ENCODE measurements at regions not wholly inside any gene's neighbourhood (a gene's known extent, or its start where the extent isn't known, plus 50 kb on each side); places are given as distances from the start of the nearest gene placed in this dataset.
A peak's percentile ranks its signal among the peaks of the same experiment; 100 is the strongest.

DNA sequence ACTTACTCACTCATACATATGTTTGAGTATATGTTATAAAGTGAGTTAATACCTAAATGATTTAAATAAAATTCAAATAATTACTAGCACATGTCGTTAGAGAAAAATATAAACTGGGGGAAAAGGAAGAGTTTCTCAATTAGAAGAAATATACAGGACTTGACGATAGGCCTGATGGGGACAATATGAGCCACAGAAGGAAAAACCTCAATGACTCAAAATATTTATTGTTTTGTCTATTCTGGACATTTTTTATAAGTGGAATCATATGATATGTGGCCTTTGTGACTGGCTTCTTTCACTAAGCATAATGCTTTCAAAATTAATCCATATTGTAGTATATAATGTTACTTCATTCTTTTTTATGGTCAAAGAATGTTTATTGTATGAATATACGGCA is 339.2 kb upstream of the PMFBP1 start:
- TF ChIP-seq POLR2A (IDR thresholded peaks at IDR 0.05; ENCODE audit: low read depth, low read length) (no peak), TAF1 (IDR thresholded peaks at IDR 0.05; ENCODE audit: low read depth, low read length) (no peak), POLR2AphosphoS5 (IDR thresholded peaks at IDR 0.05; ENCODE audit: low read depth, low read length) (no peak), PAX5 (IDR thresholded peaks at IDR 0.05; ENCODE audit: insufficient read depth, low read length, severe bottlenecking) (no peak)
- DNase-seq (ENCODE audit: insufficient read length, low spot score) (no peak), FAIRE-seq (no peak)

DNA sequence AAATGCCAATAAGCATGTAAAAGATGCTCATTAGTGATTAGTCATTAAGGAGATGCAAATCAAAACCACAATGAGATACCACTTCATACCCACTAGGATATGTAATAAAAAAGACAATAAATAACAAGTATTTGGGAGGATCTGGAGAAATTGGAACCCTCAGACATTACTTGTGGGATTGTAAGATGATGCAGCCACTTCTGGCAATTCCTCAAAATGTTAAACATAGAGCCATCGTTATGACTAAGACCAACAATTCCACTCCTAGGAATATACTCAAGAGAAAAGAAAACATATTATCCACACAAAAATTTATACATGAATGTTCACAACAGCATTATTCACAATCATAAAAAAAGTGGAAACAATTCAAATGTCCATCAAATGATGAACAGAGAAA is 336.2 kb upstream of the PMFBP1 start:
- no peak for TF ChIP-seq POLR2AphosphoS5 (IDR thresholded peaks at IDR 0.05; ENCODE audit: low read depth, low read length)
- TF ChIP-seq TAF1 (IDR thresholded peaks at IDR 0.05; ENCODE audit: low read depth, low read length): no peak
- no peak for TF ChIP-seq POU2F2 (IDR thresholded peaks at IDR 0.05; ENCODE audit: low read depth, low read length)
- TF ChIP-seq PAX5 (IDR thresholded peaks at IDR 0.05; ENCODE audit: insufficient read depth, low read length, severe bottlenecking): no peak
- no peak for TF ChIP-seq SPI1 (IDR thresholded peaks at IDR 0.05; ENCODE audit: low read depth, low read length)
- TF ChIP-seq POLR2A (IDR thresholded peaks at IDR 0.05; ENCODE audit: low read depth, low read length): no peak
- FAIRE-seq: no peak
- DNase-seq (ENCODE audit: insufficient read length, low spot score): no peak

DNA sequence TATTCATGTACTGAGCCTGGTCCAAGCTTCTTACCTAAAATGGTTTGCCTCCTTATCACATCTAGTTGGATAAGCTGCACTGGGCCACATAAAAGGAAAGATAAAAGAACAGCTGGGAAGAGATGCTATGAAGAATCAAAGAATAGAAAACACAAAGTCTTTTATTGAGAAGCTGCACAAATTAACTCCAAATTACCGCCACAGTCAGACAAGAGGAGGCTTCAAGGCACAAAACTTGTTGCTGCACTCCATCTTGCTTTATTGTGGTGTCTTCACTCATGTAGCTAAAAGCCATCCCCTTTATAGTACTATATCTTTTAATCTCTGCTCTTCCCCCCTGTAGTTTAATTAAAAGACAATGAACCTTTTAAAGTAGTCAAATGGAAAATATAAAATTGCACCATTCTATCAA is 330.6 kb upstream of the PMFBP1 start:
- FAIRE-seq (no peak), DNase-seq (ENCODE audit: insufficient read length, low spot score) (no peak)
- no peak for TF ChIP-seq POU2F2 (IDR thresholded peaks at IDR 0.05; ENCODE audit: low read depth, low read length)
- no peak for TF ChIP-seq PAX5 (IDR thresholded peaks at IDR 0.05; ENCODE audit: insufficient read depth, low read length, severe bottlenecking)
- no peak for TF ChIP-seq TAF1 (IDR thresholded peaks at IDR 0.05; ENCODE audit: low read depth, low read length)
- TF ChIP-seq POLR2AphosphoS5 (IDR thresholded peaks at IDR 0.05; ENCODE audit: low read depth, low read length): no peak
- no peak for TF ChIP-seq POLR2A (IDR thresholded peaks at IDR 0.05; ENCODE audit: low read depth, low read length)
- no peak for TF ChIP-seq SPI1 (IDR thresholded peaks at IDR 0.05; ENCODE audit: low read depth, low read length)

DNA sequence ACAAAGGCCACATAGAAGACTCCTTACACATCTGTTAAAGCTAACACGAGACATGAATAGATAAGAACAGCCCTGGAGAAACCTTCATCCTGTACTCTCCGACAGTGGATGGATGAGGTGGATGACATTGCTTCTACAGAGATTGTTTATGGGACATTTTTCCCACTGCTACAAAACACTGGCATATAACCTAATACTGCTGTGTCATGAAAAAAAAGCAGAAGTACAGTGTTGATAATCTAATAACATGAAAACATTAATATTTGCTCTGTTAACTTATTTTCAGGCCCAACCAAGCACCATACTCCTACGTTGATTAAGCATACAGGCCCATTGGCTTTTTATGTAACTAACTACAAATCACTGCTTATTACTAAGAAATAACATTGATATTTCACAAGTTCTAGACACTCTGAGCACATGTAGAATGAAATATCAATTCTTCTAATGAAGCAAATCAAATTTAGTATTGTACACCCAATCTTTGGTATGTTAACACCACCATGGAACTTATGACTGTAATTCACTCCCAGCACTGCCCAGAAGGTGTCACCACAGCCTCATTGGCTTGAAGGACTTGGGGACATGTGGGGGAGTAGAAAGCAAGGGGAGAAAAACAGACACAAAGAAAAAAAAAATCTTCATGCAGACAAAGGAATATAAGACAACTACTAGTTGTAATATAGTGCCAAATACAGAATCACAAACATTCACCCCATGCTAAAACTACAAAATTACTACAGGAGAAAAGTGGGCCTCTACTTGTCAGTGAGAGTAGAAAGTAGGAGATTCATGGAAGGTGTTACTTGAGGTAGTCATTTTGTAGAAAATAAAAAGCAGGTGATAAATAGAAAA is 330.0 kb upstream of the PMFBP1 start:
- DNase-seq (ENCODE audit: insufficient read length, low spot score) (peak; percentile 41), FAIRE-seq (peak; percentile 93)
- TF ChIP-seq SPI1 (IDR thresholded peaks at IDR 0.05; ENCODE audit: low read depth, low read length) (no peak), PAX5 (IDR thresholded peaks at IDR 0.05; ENCODE audit: insufficient read depth, low read length, severe bottlenecking) (no peak), POLR2A (IDR thresholded peaks at IDR 0.05; ENCODE audit: low read depth, low read length) (no peak), TAF1 (IDR thresholded peaks at IDR 0.05; ENCODE audit: low read depth, low read length) (no peak), POLR2AphosphoS5 (IDR thresholded peaks at IDR 0.05; ENCODE audit: low read depth, low read length) (no peak), POU2F2 (IDR thresholded peaks at IDR 0.05; ENCODE audit: low read depth, low read length) (no peak)

DNA sequence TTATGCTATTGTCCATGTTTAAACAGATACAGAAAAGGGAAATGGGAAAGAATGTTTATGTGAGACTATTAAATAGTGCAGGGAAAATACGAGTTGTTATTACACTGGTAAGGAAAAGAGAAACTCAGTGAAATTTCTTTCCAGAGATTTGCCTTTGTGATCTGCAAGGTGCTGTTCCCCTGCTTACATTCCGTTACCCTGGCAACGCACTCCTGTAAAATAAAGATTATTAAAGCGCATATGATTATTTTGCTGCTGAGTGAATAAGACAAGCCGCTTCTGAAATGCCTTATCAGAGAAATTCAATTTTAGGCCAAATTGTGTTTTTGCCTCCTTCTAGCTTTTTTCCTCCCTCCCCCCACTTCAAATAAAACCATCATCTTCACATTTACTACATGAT is 328.6 kb upstream of the PMFBP1 start:
- no peak for DNase-seq (ENCODE audit: insufficient read length, low spot score)
- TF ChIP-seq POU2F2 (IDR thresholded peaks at IDR 0.05; ENCODE audit: low read depth, low read length) (no peak), PAX5 (IDR thresholded peaks at IDR 0.05; ENCODE audit: insufficient read depth, low read length, severe bottlenecking) (no peak), SPI1 (IDR thresholded peaks at IDR 0.05; ENCODE audit: low read depth, low read length) (no peak), TAF1 (IDR thresholded peaks at IDR 0.05; ENCODE audit: low read depth, low read length) (no peak), POLR2AphosphoS5 (IDR thresholded peaks at IDR 0.05; ENCODE audit: low read depth, low read length) (no peak), POLR2A (IDR thresholded peaks at IDR 0.05; ENCODE audit: low read depth, low read length) (no peak)
- no peak for FAIRE-seq

DNA sequence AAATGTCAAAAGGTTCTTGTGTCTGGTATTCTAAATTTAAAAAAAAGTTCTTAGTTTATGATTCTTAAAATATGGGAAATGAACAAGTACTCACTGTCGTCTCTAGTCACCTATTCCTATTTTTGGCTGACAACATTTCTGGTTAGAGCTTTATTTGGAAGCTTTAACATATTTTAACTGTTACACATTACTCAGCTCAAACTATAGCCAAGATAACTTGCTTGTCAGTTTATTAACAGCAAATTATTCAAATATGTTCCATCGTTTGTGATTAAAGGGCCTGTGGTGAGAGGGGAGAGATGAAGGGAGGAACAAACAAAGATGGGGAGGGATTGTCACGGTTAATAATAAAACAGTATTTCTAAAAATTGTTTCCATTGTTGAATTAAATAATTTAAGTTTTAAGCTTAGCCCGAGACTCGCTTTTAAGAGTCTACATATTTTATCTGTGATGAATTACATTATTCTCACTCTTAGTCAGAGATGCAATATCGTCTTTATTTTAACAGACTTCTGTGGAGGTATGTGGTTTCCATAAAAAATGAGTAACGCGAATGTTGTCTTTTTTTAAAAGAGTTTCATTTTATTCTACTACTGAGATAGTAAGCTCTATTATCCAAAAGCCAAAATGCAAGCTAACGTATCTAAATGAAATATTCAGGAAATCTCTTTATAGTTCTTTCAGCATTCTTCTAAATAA is 321.9 kb upstream of the PMFBP1 start:
- DNase-seq (ENCODE audit: insufficient read length, low spot score) (no peak), FAIRE-seq (no peak)
- no peak for TF ChIP-seq SPI1 (IDR thresholded peaks at IDR 0.05; ENCODE audit: low read depth, low read length)
- TF ChIP-seq PAX5 (IDR thresholded peaks at IDR 0.05; ENCODE audit: insufficient read depth, low read length, severe bottlenecking): no peak
- no peak for TF ChIP-seq POLR2A (IDR thresholded peaks at IDR 0.05; ENCODE audit: low read depth, low read length)
- no peak for TF ChIP-seq POU2F2 (IDR thresholded peaks at IDR 0.05; ENCODE audit: low read depth, low read length)
- no peak for TF ChIP-seq POLR2AphosphoS5 (IDR thresholded peaks at IDR 0.05; ENCODE audit: low read depth, low read length)

DNA sequence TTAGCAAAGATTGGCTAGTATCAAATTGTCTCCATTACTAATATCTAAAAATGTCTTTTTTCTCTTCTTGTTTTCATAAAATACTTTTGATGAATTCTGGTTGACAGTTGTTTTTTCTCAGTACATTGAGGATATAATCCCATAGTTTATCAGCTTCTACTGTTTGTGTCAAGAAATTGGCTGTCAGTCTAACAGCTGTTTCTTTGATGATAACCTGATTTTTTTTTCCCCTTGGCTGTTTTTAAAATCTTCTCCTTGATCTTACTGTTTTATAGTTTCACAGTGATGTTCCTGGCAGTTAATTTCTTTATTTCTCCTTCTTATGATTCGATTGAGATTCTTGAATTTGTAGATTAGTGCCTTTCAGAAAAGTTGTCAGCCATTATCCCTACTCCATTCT is 315.3 kb upstream of the PMFBP1 start:
- no peak for FAIRE-seq
- TF ChIP-seq POLR2A (IDR thresholded peaks at IDR 0.05; ENCODE audit: low read depth, low read length) (no peak), TAF1 (IDR thresholded peaks at IDR 0.05; ENCODE audit: low read depth, low read length) (no peak), SPI1 (IDR thresholded peaks at IDR 0.05; ENCODE audit: low read depth, low read length) (no peak), POLR2AphosphoS5 (IDR thresholded peaks at IDR 0.05; ENCODE audit: low read depth, low read length) (no peak), POU2F2 (IDR thresholded peaks at IDR 0.05; ENCODE audit: low read depth, low read length) (no peak), PAX5 (IDR thresholded peaks at IDR 0.05; ENCODE audit: insufficient read depth, low read length, severe bottlenecking) (no peak)

DNA sequence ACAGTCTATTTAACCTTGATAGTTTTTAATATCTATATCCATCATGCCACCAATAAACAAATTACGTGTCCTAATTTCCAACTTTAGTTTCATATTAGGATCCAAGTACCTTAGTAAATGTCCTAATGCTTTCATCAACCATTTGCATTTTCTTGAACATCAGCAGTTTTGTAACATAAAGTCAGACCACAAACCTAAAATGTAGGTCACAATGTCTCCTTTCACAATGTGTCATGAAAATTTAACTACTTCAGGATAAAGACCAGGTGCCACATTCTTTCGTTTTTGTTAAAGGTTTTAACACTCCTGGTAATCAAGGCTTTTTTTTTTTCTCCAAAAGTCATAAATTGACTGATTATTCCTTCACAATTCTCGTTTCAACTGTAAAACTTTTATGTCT is 310.7 kb upstream of the PMFBP1 start:
- peak; percentile 9 for FAIRE-seq
- TF ChIP-seq POLR2AphosphoS5 (IDR thresholded peaks at IDR 0.05; ENCODE audit: low read depth, low read length): no peak
- TF ChIP-seq SPI1 (IDR thresholded peaks at IDR 0.05; ENCODE audit: low read depth, low read length): no peak
- TF ChIP-seq PAX5 (IDR thresholded peaks at IDR 0.05; ENCODE audit: insufficient read depth, low read length, severe bottlenecking): no peak
- no peak for TF ChIP-seq TAF1 (IDR thresholded peaks at IDR 0.05; ENCODE audit: low read depth, low read length)
- no peak for TF ChIP-seq POLR2A (IDR thresholded peaks at IDR 0.05; ENCODE audit: low read depth, low read length)
- no peak for TF ChIP-seq POU2F2 (IDR thresholded peaks at IDR 0.05; ENCODE audit: low read depth, low read length)
- no peak for DNase-seq (ENCODE audit: insufficient read length, low spot score)

More for the DNA sequence above, 315.3 kb upstream of the PMFBP1 start:
- no peak for DNase-seq (ENCODE audit: insufficient read length, low spot score)

DNA sequence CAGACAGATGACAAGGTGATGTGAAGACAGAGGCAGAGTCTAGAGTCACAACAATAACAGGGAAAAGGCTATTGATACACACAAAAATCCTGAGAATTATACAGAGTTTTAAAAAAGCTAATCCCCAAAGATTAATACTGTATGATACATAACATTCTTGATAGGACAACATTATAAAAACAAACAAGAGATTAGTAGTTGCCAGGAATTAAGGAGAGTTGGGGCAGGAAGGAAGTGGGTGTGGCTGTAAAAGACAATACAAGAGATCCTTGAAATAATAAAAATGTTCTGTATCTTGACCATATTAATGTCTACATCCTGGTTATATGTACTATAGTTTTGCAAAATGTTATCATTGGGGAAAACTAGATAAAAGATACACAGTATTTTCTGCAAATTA is 309.5 kb upstream of the PMFBP1 start:
- DNase-seq (ENCODE audit: insufficient read length, low spot score) (no peak), FAIRE-seq (no peak)
- TF ChIP-seq POU2F2 (IDR thresholded peaks at IDR 0.05; ENCODE audit: low read depth, low read length): no peak
- TF ChIP-seq POLR2A (IDR thresholded peaks at IDR 0.05; ENCODE audit: low read depth, low read length): no peak
- no peak for TF ChIP-seq TAF1 (IDR thresholded peaks at IDR 0.05; ENCODE audit: low read depth, low read length)
- no peak for TF ChIP-seq POLR2AphosphoS5 (IDR thresholded peaks at IDR 0.05; ENCODE audit: low read depth, low read length)

All from GM12891 (cell line).